Kidney (tissue), 13 donors: ENCODE measurements at regions not wholly inside any gene's neighbourhood (a gene's known extent, or its start where the extent isn't known, plus 50 kb on each side); places are given as distances from the start of the nearest gene placed in this dataset.
A peak's percentile ranks its signal among the peaks of the same experiment; 100 is the strongest.

ENCODE experiments used
- DNase-seq, 5 donors: peaks; one replicate each; pipeline ENCODE4 v3.0.0-alpha.2; 2013 to 2020
- FAIRE-seq: peaks from 2 replicates; lab custom pipeline; 2012; peaks lifted over from hg19 to GRCh38; lab: Jason Lieb, UNC
- H3K27ac ChIP-seq, 2 donors: one replicate each; pipeline ENCODE4 v1.7.0; 2013; ENCODE audit warnings: low read depth in 2 of 2, low read length in 2 of 2, inconsistent platforms in 1 of 2
- H3K27me3 ChIP-seq: one replicate; pipeline ENCODE4 v1.7.1; 2013; ENCODE audit warnings: low read length, inconsistent platforms; ENCODE audit not compliant: control insufficient read depth, insufficient read depth
- H3K36me3 ChIP-seq, 3 donors: one replicate each; pipeline versions ENCODE4 v1.7.0 to v1.7.1; 2013; ENCODE audit warnings: low read length in 3 of 3, control low read depth in 1 of 3, inconsistent platforms in 1 of 3; ENCODE audit not compliant: insufficient read depth in 3 of 3, control insufficient read depth in 2 of 3
- H3K4me1 ChIP-seq, 3 donors: one replicate each; pipeline versions ENCODE4 v1.7.0 to v1.7.1; 2013; ENCODE audit warnings: low read length in 3 of 3, inconsistent platforms in 1 of 3, low read depth in 1 of 3; ENCODE audit not compliant: control insufficient read depth in 2 of 3, insufficient read depth in 2 of 3
- H3K4me3 ChIP-seq, 3 donors: one replicate each; pipeline versions ENCODE4 v1.7.0 to v1.8.1; 2013; ENCODE audit warnings: low read length in 3 of 3, control low read depth in 1 of 3, inconsistent platforms in 1 of 3
- H3K9ac ChIP-seq, 3 donors: one replicate each; pipeline versions ENCODE4 v1.7.0 to v1.7.1; 2013; ENCODE audit warnings: low read length in 3 of 3, control low read depth in 1 of 3, inconsistent platforms in 1 of 3
- H3K9me3 ChIP-seq, 3 donors: one replicate each; pipeline versions ENCODE4 v1.7.0 to v1.7.1; 2013; ENCODE audit warnings: low read length in 3 of 3, control low read depth in 1 of 3, inconsistent platforms in 1 of 3; ENCODE audit not compliant: control insufficient read depth in 2 of 3, insufficient read depth in 1 of 3
- intact Hi-C: fragments of 100-400 bp; cut with DNase I; formaldehyde crosslinking; loops from one replicate; pipeline ENCODE4 v1.11.1; 2022
- TF ChIP-seq, protein P1 (sequence below): IDR thresholded peaks from 3 replicates; pipeline ENCODE4 v1.5.1; 2012; ENCODE audit warnings: mild to moderate bottlenecking, moderate library complexity, borderline replicate concordance; ENCODE audit not compliant: insufficient read depth; ENCODE audit errors: extremely low read depth
- donor health status: control.
- donor health status: control.
- donor health status: control.
- donor health status: control.
- donor health status: control.
- donor health status: DM: yes; HTN: yes; CAD: no.
- donor health status: Normal renal cell carcinoma (clear cell type).

DNA sequence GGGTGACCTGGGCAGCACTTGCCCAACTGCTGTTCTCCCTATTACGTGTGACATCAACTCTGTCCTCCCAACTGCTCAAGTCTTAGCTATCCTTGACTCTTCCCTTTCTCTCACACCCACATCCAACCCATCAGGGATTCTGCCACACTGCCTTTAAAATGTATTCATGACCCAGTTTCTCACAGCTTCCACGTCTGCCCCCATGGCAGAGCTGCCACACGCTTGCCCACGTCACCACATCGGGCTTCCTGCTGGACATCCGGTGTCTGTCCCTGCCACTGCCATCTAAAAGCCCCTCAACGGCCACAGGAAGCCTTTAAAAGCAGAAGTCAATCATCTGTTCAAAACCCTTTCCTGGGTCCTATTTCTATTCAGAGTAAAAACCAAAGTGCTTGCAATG lies 233.1 kb upstream of the POU3F3 start:
- TF ChIP-seq, protein P1, sequence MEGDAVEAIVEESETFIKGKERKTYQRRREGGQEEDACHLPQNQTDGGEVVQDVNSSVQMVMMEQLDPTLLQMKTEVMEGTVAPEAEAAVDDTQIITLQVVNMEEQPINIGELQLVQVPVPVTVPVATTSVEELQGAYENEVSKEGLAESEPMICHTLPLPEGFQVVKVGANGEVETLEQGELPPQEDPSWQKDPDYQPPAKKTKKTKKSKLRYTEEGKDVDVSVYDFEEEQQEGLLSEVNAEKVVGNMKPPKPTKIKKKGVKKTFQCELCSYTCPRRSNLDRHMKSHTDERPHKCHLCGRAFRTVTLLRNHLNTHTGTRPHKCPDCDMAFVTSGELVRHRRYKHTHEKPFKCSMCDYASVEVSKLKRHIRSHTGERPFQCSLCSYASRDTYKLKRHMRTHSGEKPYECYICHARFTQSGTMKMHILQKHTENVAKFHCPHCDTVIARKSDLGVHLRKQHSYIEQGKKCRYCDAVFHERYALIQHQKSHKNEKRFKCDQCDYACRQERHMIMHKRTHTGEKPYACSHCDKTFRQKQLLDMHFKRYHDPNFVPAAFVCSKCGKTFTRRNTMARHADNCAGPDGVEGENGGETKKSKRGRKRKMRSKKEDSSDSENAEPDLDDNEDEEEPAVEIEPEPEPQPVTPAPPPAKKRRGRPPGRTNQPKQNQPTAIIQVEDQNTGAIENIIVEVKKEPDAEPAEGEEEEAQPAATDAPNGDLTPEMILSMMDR: no peak
- Histone ChIP-seq H3K27me3 (no peaks in the 10 kb centered on the region), H3K9me3 (no peaks in the 10 kb centered on the region), H3K36me3 (no peaks in the 10 kb centered on the region), H3K4me1 (no peaks in the 10 kb centered on the region), H3K4me3 (no peak overlapping the region), H3K27ac (no peak overlapping the region), H3K9ac (no peak overlapping the region)
- no peak for DNase-seq
- no peak for FAIRE-seq
- intact Hi-C loops: no loop called here

DNA sequence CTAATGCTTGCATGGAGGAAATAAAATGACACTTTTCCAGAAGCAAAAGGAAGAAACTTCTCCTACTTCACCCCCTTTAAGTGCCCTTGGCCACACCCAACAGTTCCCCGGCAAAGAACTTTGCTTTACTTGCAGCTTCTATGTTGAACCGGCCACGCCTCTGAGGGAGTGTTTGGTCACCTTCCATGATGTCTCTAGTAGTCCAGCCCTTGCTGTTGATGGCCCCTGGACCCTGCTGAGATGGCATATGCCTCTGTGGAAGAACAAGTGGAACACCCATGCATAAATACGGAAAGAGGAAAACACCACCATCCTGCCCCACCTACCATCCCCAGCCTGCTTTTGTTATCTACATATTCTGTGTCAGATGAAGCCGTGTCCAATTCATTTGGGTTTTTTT lies 218.3 kb upstream of the POU3F3 start:
- Histone ChIP-seq H3K4me3 (no peak overlapping the region), H3K9ac (no peak overlapping the region), H3K9me3 (no peaks in the 10 kb centered on the region), H3K36me3 (no peaks in the 10 kb centered on the region), H3K27ac (no peak overlapping the region), H3K27me3 (no peaks in the 10 kb centered on the region), H3K4me1 (no peaks in the 10 kb centered on the region)
- intact Hi-C loops: no loop called here
- FAIRE-seq (no peak), DNase-seq (no peak)
- TF ChIP-seq, protein P1: no peak

DNA sequence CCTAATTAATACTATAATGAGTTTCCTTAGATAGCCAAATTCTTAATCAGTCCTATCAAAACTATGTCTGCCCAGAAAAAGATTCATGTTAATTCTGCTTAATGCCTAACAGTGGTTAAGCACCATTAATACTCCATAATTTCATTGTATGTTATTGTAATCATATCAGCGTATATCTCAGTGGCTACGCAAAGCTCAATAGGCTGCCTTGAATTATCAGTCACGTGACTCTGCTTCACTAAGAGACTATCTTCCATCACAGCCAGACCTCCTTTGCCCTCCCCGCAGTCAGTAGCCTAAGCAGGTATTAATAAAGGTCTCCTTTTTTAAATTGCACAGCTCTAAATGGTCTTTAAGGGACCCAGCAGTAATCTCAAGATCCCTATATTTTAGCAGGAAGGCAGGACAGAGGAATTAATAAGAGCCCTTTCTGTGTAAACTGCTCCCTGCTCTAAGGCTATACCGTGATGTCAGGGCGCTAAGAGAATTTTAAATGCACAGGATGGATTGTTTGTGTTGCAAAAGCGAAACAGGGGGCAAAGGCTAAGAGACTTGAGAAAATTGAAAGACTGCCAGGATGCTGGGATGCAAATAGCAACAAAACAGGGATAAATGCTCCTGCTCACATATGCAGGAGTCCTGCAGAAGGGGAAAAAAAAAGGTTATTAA lies 215.6 kb upstream of the POU3F3 start:
- intact Hi-C loops: no loop called here
- TF ChIP-seq, protein P1: no peak
- Histone ChIP-seq H3K9me3 (no peaks in the 10 kb centered on the region), H3K4me3 (no peak overlapping the region), H3K4me1 (no peaks in the 10 kb centered on the region), H3K9ac (no peak overlapping the region), H3K36me3 (no peaks in the 10 kb centered on the region), H3K27me3 (no peaks in the 10 kb centered on the region), H3K27ac (no peak overlapping the region)
- DNase-seq: peak in 2 of 5 donors; percentile 26 to 30
- no peak for FAIRE-seq

DNA sequence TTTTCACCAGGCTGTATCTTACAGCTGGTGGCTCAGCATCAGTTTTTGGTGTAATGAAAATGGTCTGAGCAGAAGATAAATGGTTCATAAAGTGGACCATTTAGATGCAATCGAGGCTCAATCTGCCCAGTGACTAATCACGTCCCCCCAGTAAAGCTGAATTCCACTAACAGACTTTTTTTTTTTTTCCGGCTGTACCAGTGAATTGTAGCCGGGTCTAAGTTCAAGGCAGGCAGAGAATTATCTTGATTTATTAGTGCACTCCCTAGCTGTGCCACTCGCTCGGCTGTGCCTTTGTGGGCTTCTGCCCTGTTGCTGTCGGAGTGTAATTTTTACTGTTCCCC lies 215.1 kb upstream of the POU3F3 start:
- FAIRE-seq (no peak), DNase-seq (peak in 4 of 5 donors; percentile 53 to 84 (median 70))
- no peaks in the 10 kb centered on the region for H3K9me3 ChIP-seq
- no peak overlapping the region for H3K4me3 ChIP-seq
- no peaks in the 10 kb centered on the region for H3K4me1 ChIP-seq
- intact Hi-C loops: no loop called here
- H3K27me3 ChIP-seq: no peaks in the 10 kb centered on the region
- H3K9ac ChIP-seq: no peak overlapping the region
- TF ChIP-seq, protein P1: no peak
- H3K27ac ChIP-seq: no peak overlapping the region
- H3K36me3 ChIP-seq: no peaks in the 10 kb centered on the region
